GM03348 (cell line): ENCODE measurements at regions not wholly inside any gene's neighbourhood (a gene's known extent, or its start where the extent isn't known, plus 50 kb on each side); places are given as distances from the start of the nearest gene placed in this dataset.
"Not testable (repeated sequence)": the region's sequence is repeated elsewhere in the genome, so short reads cannot be mapped to it uniquely, and the experiment has no call there.

Experiments used
- DNase-seq: peaks from one replicate; pipeline ENCODE4 v3.0.0; 2012; ENCODE audit warnings: low spot score

- DNase-seq: no peak
These were observed 133.7 kb downstream of the ATL2 start for GRCh38 chr2:38243186-38243880.

DNA sequence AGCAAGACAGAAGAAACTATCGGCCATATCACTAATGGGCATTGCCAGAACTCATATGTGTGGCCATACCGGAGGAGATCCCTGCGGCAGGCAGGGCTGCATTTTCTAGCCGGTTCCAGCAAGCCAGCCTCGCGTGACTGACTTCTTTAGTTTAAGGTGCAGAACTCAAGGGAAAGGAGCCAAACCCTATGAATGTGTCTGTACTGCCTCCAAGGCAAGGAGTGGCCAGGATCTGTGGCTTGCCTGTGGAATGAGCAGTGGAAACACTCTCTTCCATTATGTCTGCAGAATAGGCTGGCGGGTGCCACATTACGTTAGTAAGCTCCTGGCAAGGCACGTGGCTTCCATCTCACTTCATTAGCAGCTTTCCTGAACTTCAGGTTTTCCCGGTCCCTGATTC lies 137.6 kb downstream of the ATL2 start:
- DNase-seq: no peak

DNA sequence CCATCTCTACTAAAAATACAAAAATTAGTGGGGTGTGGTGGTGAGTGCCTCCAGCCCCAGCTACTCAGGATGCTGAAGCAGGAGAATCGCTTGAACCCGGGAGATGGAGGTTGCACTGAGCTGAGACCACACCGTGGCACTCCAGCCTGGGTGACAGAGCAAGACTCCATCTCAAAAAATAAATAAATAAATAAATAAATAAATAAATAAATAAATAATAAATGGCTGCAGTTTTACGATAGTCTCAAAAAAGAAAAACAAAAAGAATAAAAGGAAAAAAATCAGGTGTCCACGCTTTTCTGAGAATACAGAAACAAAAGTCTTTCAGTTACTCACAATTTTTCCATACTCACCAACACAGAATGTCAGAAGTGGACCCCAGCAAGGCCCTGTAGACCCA lies 138.4 kb downstream of the ATL2 start:
- not testable (repeated sequence) for DNase-seq

- no peak for DNase-seq
These were observed 139.8 kb downstream of the ATL2 start for GRCh38 chr2:38237311-38237710.

GRCh38 chr2:38233231-38233983 lies 143.7 kb downstream of the ATL2 start:
- peak; percentile 84 for DNase-seq

DNA sequence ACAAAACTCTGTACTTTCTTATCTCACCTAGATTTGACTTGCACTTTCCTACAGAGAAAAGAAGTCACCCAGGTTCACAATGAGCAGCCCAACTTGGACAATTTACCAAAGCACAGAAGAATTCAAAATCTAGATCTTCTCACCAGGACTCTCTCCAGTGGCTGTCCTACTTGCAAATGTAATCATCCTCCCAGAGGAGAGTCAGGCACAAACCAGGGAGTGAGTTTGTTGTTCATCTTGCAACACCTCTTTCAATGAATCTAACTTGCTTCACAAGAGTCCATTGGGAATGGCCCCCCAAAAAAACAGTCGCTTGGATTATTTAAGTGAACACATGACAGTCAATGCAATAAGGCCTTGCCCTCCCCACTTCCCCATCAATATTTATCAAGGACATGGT lies 144.6 kb downstream of the ATL2 start:
- no peak for DNase-seq

GRCh38 chr2:38230756-38231155 lies 146.3 kb downstream of the ATL2 start:
- no peak for DNase-seq

DNA sequence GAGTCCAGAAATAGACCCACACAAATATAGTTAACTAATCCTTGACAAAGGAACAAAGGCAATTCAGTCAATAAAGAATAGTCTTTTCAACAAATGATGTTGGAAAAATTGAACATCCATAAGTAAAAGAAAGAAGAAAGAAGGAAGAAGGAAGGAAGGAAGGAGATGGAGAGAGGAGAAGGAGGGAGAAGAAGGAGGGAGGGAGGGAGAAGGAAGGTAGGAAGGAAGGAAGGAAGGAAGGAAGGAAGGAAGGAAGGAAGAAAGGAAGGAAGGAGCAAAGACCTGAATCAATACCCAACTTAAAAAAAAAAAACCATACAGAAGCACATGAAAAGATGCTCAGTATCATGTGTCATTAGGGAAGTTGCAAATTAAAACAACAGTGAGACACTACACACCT lies 148.3 kb downstream of the ATL2 start:
- no peak for DNase-seq

GRCh38 chr2:38224821-38225437 lies 149.0 kb upstream of the CYP1B1 start:
- DNase-seq: no peak

DNA sequence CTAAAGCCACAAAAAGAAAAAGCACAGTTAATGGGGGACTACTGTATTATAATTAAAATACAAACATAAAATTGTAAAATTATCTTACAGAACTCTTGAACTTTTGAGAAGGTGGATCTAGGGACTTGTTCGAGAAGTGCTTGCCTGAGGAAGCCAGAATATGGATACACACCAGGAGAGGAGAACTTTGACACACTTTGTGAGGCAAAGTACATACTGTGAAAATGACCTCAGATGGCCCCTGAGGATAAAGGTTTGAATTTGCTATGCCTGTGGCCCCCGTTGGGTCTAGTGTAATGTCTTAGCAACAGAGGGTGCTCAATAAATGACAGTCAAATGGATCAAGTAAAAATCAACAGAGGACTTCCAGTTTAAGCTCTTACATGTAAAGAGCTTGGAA lies 148.2 kb upstream of the CYP1B1 start:
- DNase-seq: no peak

DNA sequence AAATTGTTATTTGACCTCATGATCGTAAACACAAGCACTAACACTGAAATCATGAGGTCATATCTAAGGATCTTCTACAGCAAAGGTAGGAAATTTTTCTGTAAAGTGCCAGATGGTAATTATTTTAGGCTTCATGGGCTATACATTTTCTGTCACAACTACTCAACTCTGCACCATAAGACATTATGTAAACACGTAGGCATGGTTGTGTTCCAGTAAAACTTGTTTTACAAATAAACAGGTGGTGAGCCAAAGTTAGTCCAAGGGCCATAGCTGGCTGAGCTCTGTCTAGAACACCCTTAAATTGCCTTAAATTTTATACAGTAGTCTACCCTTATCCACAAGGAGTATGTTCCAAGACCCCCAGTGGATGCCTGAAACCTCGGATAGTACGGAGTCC lies 147.3 kb upstream of the CYP1B1 start:
- no peak for DNase-seq

DNA sequence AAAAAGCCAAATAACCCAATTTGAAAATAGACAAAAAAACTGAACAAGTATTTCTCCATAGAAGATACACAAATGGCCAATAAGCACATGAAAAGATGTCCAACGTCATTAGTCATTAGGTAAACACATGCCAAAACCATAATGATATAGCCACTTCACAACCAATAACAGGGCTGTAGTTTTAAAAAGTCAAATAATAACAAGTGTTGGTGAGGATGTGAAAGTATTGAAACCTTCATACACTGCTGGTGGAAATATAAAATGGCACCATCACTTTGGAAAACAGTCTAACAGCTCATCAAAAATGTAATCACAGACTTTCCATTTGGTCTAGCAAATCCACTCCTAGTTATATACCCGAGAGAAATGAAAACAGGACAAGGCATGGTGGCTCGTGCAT lies 144.2 kb upstream of the CYP1B1 start:
- DNase-seq: no peak

- no peak for DNase-seq
These were observed 143.0 kb upstream of the CYP1B1 start for GRCh38 chr2:38218995-38219394.

GRCh38 chr2:38218591-38218991 lies 142.6 kb upstream of the CYP1B1 start:
- no peak for DNase-seq

DNA sequence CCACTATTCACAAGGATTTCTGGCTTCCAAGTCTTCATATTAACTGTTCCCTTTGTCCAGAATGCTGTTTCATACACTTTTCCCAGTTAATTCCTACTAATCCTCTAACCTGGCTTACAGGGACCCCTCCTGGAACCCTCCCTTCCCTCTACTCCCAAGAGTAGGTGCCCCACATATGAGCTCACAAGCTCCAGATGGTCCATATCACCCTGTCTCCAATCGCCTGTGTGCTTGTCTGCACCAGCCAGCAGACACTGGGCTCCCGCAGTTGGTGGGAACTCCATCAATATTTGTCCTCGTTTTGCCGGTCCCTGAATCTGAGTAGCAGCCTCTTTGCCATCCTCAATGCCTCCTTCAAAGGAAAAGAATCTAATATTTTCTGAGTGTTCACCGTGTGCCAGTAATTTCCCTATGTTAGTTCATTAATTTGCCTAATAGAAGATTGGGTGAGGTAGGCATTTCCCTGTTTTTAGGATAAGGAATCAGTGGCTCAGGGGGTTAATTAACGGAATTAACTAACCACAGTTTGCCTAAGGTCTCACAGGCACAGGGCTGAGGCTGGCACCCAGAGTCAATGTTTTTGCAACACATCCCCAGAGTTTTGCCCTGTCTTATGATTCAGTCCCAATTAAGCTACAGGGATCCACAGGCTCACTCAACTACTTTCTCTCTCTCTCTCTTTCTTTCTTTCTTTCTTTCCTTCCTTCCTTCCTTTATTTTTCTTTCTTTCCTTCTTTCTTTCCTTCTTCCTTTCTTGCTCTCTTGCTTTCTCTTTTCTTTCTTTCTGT lies 141.6 kb upstream of the CYP1B1 start:
- DNase-seq: no peak

- DNase-seq: no peak
These were observed 140.9 kb upstream of the CYP1B1 start for GRCh38 chr2:38216886-38217285.

DNA sequence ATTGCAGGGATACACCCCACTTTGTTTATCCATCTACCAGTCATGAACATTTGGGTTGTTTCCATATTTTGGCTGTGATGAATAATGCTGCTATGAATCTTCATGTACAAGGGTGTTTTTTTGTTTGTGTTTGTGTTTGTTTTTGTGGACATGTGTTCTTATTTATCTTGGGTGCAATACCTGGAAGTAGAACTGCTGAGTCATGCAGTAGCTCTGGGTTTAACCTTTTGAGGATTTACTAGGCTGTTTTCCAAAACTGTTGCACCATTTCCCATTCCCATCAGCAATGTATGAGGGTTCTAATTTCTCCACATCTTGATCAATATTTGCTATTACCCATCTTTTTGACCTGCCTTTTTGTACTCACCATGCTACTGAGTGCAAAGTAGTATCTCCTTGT lies 140.0 kb upstream of the CYP1B1 start:
- DNase-seq: no peak

GRCh38 chr2:38215522-38215921 lies 139.6 kb upstream of the CYP1B1 start:
- no peak for DNase-seq

DNA sequence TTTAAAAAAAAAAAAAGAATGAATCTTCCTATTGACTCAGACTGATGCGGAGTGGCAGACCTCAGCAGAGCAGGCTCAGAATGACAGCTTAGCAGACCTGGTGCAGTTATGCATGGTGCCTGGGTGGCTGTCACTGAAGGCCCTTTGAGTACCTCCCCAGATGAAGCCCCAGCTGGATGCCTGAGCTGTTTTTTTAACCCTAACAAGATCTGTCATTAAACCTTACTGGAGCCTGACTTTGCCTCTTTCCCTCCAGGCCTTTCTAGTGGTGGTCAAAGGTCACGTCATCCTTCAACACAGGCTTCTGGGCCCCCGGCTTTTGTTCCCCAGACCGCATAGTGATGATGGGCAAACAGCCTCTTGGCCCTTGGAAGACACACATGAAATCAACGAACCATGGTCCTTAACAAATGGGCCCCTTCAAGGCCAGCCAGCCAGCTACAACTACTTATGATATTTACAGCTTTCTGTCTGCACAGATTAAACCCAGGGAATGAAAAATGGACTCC lies 138.3 kb upstream of the CYP1B1 start:
- no peak for DNase-seq

- DNase-seq: no peak
These were observed 137.7 kb upstream of the CYP1B1 start for GRCh38 chr2:38213619-38214167.

GRCh38 chr2:38212312-38212711 lies 136.4 kb upstream of the CYP1B1 start:
- no peak for DNase-seq

- no peak for DNase-seq
These were observed 131.2 kb upstream of the CYP1B1 start for GRCh38 chr2:38207168-38207567.
